GM23248 (cell line): ENCODE measurements at regions not wholly inside any gene's neighbourhood (a gene's known extent, or its start where the extent isn't known, plus 50 kb on each side); places are given as distances from the start of the nearest gene placed in this dataset.

ENCODE experiments used
- EZH2 ChIP-seq: fragments of 200-600 bp; sonication (generic); IDR thresholded peaks from 2 replicates; pipeline ENCODE4 v1.6.1; 2018; ENCODE audit warnings: antibody characterized with exemption, mild to moderate bottlenecking; ENCODE audit not compliant: insufficient read depth, poor library complexity, severe bottlenecking
- EZH2phosphoT487 ChIP-seq: fragments of 200-600 bp; sonication (generic); IDR thresholded peaks from 2 replicates; pipeline ENCODE4 v1.6.1; 2018; ENCODE audit warnings: antibody characterized with exemption, moderate library complexity, mild to moderate bottlenecking, low read depth; ENCODE audit not compliant: insufficient read depth

- TF ChIP-seq EZH2phosphoT487 (no peak), EZH2 (no peak)
These were observed 131.0 kb upstream of the CSF3R start for GRCh38 chr1:36613721-36614120.
